ENCODE measurements at regions not wholly inside any gene's neighbourhood (a gene's known extent, or its start where the extent isn't known, plus 50 kb on each side); places are given as distances from the start of the nearest gene placed in this dataset.
"Not testable (repeated sequence)": the region's sequence is repeated elsewhere in the genome, so short reads cannot be mapped to it uniquely, and the experiment has no call there.

DNA sequence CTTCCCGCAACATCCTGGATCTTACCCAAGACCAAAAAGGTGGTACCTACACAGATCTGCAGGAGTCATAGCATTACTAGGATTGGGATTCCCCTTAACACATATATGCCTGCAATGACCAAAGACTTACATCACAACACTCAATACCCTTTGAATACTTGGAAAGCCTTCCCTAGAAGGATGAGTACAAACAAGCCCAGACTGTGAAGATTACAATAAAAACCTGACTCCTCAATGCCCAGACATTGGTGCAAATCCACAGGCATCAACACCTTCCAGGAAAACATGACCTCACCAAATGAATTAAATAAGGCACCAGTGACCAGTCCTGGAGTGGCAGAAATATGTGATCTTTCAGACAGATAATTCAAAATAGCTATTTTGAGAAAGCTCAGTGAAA, 326.8 kb downstream of the TBL1XR1 start:
- DNase-seq (ENCODE audit: low spot score): no peak

DNA sequence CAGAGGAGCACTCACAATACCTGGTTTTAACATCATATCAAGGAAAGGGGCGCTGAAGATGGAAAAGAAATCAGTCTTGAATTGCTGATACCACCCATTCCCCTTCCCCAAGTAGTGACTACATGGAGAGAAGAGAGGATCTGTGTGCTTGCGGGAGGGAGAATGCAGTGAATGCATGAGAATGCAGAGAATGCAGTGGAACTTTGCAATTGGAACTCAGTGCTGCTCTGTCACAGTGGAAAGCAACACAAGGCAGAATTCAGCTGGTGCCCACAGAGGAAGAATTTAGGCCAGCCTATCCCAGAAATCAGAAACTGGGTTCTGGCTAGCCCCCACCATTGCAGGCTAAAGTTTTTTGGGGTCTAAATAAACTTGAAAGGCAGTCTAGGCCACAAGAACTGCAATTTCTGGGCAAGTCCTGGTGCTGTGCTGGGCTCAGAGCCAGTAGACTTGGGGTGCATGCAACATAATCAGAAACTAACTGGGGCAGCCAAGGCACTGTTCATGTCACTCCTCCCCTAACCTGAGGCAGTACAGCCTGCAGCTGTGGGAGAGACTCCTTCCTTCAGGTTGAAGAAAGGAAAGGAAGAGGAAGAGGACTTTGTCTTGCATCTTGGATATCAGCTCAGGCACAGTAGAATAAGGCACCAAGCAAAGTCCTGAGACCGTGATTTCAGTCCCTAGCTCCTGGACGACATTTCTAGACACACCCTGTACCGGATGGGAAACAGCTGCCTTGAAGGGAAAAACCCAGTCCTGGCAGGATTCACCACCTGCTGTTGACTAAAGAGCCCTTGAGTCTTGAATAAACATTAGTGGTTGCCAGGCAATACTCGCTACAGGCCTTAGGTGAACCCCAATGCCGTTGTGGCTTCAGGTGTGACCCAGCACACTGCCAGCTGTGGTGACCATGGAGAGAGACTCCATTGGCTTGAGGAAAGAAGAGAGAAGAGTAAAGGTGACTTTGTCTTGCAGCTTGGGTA, 329.3 kb downstream of the TBL1XR1 start:
- DNase-seq (ENCODE audit: low spot score): no peak

DNA sequence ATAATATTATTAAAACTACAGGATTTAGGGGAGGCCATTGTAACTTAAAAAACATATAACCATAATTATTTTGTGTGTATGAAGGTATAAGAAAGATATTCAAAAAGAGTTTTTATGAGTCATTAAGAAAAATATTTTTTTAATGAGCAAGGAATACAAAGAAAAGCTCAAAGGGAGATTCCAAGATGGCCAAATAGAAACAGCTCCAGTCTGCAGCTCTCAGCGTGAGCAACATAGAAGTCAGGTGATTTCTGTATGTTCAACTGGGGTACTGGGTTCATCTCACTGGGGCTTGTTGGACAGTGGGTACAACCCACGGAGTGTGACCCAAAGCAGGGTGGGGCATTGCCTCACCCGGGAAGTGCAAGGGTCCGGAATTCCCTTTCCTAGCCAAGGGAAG, 336.1 kb downstream of the TBL1XR1 start:
- DNase-seq (ENCODE audit: low spot score): no peak

DNA sequence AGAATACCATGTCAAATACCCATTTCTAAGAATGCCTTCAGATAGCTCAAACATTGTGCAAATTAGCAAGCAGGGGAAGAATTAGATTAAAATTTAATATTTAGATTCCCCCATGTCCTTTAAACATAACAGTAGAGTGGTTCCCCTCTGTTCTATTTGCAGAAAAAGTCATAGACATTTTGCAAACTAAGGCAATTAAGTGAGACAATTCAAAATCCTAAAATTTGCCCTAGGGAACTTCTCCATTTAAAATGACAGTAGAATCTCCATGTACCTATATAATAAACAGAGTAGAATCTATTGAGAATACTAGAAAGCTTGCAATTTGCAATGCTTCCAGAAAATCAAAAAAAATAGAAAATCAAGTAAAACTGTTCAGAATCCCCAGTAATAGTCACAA, 340.6 kb downstream of the TBL1XR1 start:
- no peak for DNase-seq (ENCODE audit: low spot score)

DNA sequence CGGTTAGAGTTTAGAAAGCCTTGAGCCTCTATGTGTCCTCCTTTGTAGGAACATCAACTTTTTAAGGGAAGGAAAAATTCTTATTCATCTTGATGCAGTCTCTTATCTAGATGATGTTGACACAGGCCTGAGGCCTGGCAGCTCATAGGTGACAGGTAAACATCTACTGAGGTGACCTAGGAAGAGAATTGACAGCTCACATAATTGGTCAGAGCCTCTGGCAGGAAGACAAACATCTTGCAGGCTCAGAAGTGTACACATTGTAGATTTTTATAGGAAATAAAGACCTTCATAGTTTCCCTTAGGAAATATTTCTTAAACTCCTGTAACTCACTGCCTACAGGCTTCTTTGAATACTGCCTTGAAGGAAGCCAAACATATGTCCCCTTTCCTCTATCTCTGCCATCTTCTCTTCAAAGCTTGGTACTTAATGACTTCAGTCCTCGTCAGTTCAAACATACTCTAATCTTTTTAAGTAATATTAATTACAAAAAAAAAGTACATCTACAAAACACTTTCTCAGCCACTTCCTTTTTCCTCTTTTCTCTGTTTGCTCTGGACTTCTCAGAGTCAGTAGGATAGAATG, 341.3 kb downstream of the TBL1XR1 start:
- no peak for DNase-seq (ENCODE audit: low spot score)

DNA sequence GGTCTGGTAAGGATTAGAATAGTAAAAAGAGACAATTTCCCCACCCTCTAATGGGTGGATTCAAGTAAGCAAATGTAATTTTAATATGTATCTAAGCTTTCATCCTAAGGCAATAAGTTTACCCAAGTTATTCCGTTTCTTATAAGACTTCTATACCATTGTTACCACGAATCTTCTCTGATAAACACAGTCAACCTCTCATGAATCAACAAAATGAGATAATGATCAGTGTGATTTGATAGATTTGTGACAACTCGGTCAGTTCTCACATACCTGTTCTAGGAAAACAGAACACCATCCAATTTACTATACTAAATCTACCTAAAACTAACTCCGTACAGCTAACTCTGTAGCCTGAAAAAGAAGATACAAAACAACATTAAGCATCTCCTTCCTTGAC, 342.1 kb downstream of the TBL1XR1 start:
- DNase-seq (ENCODE audit: low spot score): no peak

DNA sequence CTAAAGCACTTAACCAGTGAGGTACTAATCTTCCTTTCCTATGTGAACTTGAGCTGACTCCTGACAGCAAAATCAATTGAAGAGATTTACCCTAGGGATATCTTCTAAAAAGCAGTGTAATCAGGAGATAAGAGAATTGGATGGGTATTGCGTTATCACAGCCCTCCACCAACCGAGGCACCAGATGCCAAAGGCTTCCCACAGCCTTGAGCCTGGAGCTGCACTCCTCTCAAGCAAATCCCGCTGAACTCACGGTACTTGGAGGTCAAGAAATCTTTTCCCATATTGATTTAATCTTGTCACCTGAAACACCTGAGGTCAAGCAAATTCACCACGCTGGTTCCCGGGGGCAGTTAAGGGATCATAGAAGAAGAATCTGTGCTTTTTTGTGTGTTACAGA, 346.8 kb downstream of the TBL1XR1 start:
- no peak for DNase-seq (ENCODE audit: low spot score)

DNA sequence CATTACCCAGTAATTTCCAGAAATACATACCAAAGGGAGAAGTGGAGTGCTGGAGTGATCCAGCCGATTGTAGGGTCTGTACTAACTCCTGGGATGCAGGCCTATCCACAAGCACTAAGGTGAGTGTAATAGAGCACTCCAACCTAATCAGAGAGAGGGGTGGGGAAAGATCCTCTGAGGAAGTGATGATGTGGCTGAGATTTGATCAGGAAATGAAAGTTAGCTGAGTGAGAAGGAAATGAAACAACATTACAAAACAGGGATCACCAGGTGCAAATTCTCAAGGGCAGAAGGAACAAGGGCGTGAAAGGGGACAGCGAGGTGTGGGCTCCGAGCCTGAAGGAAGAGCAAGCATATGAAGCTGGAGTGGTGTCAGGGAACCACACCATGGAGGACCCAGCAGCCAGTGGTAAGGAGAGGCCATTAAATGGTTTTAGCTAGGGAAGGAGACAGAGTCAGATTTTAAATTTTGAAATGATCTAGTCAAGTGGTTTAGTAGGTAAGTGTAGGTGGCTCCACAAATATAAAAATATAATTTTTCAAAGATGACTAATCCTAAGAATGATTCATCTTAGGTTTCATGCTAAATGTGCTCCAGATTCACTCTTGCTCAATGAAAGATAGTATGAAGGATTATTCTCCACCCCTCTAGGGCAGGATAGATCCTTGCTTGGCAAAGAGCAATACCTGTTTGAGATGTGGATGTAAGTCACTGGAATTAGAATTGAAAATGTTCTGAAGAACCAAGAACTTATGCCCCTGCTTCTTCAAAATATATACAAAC, 348.7 kb downstream of the TBL1XR1 start:
- no peak for DNase-seq (ENCODE audit: low spot score)

DNA sequence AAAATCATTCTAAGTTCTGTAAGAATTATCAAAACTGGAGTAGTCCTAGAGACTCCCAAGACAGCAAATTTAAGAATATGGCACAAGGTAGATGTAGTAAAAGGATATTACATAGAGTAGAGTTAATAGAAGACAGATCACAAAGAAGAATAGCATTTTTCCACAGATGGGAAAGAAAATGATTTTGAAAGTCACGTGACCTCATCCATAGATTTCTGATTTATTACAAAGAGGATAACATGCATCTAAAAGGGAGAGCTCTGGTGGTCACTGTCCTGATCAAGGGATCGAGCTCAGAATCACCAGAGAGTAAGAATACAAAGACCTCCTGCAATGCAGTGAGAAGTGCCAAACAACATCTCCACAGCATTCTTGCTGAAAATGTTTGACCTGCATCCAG, 354.4 kb downstream of the TBL1XR1 start:
- DNase-seq (ENCODE audit: low spot score): no peak

DNA sequence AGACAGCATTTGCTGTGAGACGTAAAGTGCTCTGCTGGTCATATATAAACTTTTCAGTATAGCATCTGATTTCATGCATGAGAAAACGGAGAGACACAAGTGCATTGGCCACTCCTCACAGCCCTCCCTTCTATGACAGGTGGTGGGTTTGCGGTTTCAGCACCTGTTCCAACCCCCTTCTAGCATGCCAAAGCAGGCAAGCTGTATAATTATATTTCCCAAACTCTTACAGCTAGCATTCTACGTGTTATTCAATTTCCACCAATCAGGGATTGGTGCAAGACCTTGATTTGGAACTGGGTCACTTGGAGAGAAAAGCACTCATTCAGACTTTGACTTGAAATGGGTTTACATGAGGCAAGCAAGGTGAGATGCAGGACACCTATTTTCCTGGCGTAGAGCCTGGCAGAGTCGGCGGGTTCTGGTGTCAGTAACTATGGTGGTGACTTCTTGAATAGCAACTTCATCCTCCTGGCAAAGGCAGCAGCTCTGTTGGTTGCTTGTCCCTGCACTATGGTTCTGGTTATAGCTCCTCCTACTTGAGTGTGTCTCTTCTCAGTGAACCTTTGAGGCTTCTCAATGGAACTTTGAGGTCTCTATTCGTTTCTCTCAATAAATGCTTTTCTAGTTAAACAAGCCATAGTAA, 356.5 kb downstream of the TBL1XR1 start:
- DNase-seq (ENCODE audit: low spot score): no peak

DNA sequence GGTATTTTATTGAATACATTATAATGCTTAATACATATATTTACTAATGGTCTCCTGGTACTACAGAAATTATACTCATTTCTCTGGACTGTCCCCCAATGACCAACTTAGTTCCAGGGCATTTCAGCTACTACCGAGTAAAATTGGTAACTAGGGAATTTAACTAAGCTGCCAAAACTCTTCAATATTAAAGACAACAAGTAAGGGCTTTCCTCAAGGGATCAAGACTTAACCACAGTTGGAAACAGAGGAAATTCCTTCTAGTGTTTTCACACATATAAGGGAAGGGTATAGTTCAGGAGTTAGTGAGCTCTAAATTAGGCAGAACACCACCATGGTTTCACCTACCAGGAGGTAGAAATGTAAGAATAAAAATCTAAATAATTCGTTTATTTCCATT, 357.4 kb downstream of the TBL1XR1 start:
- no peak for DNase-seq (ENCODE audit: low spot score)

DNA sequence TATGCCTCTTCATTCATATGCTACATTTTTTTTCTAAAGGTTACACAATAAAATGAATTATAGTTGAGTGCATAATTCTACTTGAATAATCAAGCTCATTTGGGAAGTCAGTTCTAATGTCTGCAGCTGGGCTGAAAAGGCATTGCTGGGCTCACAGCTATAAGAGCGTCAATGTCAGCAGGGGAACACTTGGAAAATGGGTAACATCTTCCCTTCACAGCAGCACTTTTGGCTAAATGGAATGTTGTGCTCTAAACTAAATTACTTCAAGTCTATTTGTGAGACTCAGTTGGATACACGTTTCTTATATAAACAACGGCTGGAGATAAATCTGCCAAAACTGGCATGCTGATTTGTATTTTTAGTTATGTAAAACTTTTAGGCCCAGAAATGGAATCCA, 357.8 kb downstream of the TBL1XR1 start:
- no peak for DNase-seq (ENCODE audit: low spot score)

DNA sequence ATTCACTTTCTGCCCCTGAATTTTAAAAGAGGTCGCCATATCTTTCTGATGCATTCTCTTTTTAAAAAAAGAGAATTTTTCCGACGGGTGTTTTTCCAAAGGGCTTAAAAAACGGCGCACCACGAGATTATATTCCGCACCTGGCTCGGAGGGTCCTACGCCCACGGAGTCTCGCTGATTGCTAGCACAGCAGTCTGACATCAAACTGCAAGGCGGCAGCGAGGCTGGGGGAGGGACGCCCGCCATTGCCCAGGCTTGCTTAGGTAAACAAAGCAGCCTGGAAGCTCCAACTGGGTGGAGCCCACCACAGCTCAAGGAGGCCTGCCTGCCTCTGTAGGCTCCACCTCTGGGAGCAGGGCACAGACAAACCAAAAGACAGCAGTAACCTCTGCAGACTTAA, 370.0 kb downstream of the TBL1XR1 start:
- not testable (repeated sequence) for DNase-seq (ENCODE audit: low spot score)

DNA sequence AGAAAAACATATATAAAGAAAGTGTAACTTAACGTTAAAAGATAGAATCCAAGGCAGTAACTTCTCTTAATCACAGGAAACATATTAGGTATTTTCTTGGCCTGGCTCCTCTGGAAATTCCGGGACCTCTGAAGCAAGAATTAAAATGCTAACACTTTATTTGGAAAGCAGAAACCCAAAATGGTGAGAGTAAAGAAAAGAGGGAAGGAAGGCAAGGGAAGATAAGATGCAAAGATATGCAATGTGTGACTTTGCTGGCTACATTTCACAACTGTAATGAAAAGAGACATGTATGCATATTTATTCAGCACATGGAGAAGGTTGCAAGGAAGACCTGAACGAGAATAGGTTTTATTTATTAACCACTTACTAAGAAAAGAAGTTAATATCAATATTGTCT, 372.5 kb downstream of the TBL1XR1 start:
- no peak for DNase-seq (ENCODE audit: low spot score)

DNA sequence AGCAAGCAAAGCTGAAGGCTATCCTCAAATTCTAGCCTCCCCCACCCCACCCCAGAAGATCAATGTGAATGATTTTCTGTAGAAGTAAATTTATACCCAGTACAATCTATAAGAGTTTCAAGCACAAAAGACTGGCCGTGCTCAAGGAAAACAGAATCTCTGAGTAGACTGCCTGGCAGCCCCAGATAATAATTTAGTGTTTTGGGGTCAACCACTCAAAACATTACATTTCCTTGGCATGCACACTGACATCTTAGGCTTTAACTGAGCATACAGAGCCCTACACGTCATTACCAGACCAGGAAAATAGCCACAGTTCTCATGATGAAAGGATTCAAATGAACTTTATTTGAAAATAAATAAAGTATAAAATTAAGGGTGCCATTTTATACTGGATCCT, 376.5 kb downstream of the TBL1XR1 start:
- no peak for DNase-seq (ENCODE audit: low spot score)

DNA sequence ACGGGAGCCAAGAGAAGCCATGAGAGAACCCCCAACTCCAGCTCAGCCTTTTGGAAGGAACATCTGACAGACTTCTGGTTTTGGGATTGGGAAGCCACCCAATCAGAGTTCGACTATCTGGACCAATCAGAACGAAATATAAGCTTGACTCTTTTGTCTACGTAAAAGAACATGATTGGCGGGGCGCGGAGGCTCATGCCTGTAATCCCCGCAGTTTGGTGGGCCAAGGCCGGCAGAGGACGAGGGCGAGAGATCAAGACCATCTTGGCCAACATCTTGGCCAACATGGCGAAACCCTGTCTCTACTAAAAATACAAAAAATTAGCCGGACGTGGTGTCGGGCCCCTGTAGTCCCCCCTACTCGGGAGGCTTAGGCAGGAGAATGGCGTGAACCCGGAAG, 380.3 kb downstream of the TBL1XR1 start:
- DNase-seq (ENCODE audit: low spot score): no peak

DNA sequence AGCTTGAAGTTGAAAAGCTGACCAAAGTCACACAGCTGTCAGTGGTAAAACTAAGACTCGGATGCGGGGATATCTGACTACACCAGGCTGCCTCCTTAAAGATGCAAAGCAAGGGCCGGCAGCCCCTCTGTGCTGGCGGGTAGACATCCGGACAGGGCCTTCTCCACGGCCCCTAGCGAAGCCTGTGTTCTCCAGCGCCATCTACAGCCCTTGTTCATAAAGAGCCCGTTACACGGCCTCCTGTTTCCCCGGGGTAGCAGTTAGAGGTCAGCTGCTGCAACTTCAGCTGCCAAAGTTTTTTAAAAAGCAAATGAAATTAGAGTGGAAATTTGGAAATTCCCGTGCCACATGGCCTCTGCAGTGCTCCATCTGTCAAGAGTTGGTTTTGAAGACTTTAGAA, 383.0 kb downstream of the TBL1XR1 start:
- DNase-seq (ENCODE audit: low spot score): no peak

DNA sequence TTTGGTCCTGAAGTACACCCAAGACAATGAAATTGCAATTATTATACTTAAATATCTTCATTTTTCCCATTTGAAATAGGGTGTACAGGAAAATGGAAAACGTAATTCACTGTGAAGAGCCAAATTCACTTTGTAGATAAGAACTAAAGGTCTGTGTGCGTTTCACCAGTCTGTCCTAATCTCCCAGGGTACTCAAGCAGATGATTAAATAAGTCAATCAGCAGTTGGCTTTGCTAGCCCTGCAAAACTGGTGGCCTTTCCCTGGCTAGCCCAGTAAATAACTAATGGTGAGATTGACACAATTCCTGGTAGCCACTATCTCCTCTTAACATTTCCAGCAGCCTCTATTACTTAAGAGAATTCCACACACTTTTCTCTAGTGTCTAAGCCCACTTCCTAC, 389.3 kb downstream of the TBL1XR1 start:
- no peak for DNase-seq (ENCODE audit: low spot score)

DNA sequence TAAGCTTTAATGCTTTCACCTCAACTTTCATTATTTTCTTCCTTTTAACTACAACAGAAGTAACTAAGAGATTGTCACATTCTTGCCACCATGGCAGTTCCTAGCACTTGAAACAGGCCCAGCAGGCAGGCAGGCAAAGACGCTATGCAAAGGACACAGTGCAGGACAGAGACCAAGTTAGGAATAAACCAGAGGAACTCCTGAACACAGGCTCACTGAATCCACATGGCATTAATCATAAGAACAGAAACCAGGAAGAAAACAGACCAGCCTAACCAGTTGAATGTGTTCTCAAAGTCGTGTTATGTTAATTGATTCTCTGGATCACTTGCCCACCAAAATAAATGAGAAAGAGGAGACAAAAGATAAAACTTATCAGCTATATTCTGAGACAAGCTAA, 397.6 kb downstream of the TBL1XR1 start:
- DNase-seq (ENCODE audit: low spot score): no peak

DNA sequence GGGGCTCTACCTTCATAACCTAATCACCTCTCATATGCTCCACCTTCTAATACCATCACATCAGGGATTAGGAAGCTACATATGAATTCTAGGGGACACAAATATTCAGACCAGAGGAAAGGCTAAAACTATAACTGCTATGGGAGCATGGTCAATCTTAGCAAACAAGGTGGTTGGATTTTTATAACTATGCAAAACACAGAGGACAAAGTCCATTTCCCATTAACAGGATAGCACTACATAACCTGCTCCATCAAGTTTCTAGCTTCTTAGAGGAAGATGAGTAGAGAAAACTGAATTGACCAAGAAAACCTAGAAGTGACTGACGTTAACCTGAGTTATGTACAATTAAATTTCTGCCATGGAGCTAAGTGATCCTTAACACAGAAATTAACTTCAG, 398.6 kb downstream of the TBL1XR1 start:
- no peak for DNase-seq (ENCODE audit: low spot score)

DNA sequence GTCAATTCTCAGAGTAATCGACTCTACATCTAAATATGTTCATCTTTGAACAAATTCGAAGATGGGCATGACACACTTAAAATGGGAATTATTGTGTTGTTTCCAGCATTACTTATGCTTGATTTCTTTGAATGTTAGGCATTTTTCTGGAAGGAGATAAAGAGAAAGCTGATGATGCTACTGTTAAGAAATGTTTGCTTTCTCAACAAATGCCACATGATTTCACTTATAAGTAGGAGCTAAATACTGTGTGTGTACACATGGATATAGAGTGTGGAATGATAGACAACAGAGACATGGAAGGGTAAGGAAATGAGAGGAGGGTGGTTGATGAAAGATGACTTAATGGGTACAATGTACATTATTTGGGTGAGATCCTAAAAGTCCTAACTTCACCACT, 400.9 kb downstream of the TBL1XR1 start:
- no peak for DNase-seq (ENCODE audit: low spot score)

DNA sequence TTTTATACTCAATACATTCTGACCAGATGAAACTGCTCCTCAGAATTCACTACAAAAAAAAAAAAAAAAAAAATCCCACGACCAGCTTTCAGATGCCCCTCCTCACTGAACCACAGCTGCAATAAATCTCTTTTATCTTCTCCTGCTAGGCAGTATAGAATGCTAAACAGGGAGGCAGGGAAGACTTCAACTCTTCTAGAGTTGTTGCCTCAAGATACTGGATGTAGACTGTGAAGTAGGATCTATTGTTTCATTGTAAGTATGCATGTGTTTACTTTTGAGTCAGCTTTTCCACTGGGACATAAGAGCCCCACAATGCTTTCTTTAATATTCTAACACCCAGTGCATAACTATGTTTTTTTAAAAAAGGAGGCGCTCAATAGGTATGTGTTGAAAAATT, 401.4 kb downstream of the TBL1XR1 start:
- DNase-seq (ENCODE audit: low spot score): no peak

All from CD4-positive, alpha-beta T cell treated with Interleukin-15 for 4 hours (primary cell).